ENCODE measurements at regions not wholly inside any gene's neighbourhood (a gene's known extent, or its start where the extent isn't known, plus 50 kb on each side); places are given as distances from the start of the nearest gene placed in this dataset.

GRCh38 chr2:138898855-138899254 lies 118.7 kb upstream of the NXPH2 start:
- no peaks in the 10 kb centered on the region for H3K9me3 Mint-ChIP-seq (ENCODE audit: low read depth)
- TF ChIP-seq CTCF (IDR thresholded peaks at IDR 0.05; ENCODE audit: unreplicated experiment) = no peak
- H3K27me3 Mint-ChIP-seq = no peaks in the 10 kb centered on the region
- no peaks in the 10 kb centered on the region for H3K4me1 Mint-ChIP-seq (ENCODE audit: low read depth)
- H3K27ac Mint-ChIP-seq = no peak overlapping the region
- H3K36me3 Mint-ChIP-seq (ENCODE audit: insufficient read depth) = no peaks in the 10 kb centered on the region
- H3K4me3 Mint-ChIP-seq (ENCODE audit: low read depth) = no peak overlapping the region
- no peak for DNase-seq (ENCODE audit: low spot score, unreplicated experiment)

- Mint-ChIP-seq H3K36me3 (ENCODE audit: insufficient read depth) (no peaks in the 10 kb centered on the region), H3K9me3 (ENCODE audit: low read depth) (no peaks in the 10 kb centered on the region), H3K27ac (no peak overlapping the region), H3K27me3 (no peaks in the 10 kb centered on the region), H3K4me1 (ENCODE audit: low read depth) (no peaks in the 10 kb centered on the region), H3K4me3 (ENCODE audit: low read depth) (no peak overlapping the region)
- no peak for TF ChIP-seq CTCF (IDR thresholded peaks at IDR 0.05; ENCODE audit: unreplicated experiment)
- DNase-seq (ENCODE audit: low spot score, unreplicated experiment) = no peak
Observed at GRCh38 chr2:138897274-138897673, 117.1 kb upstream of the NXPH2 start.

GRCh38 chr2:138893746-138894145 lies 113.6 kb upstream of the NXPH2 start:
- no peaks in the 10 kb centered on the region for H3K36me3 Mint-ChIP-seq (ENCODE audit: insufficient read depth)
- no peak overlapping the region for H3K27ac Mint-ChIP-seq
- H3K27me3 Mint-ChIP-seq = no peaks in the 10 kb centered on the region
- no peaks in the 10 kb centered on the region for H3K4me1 Mint-ChIP-seq (ENCODE audit: low read depth)
- TF ChIP-seq CTCF (IDR thresholded peaks at IDR 0.05; ENCODE audit: unreplicated experiment) = no peak
- DNase-seq (ENCODE audit: low spot score, unreplicated experiment) = no peak
- H3K9me3 Mint-ChIP-seq (ENCODE audit: low read depth) = no peaks in the 10 kb centered on the region
- no peak overlapping the region for H3K4me3 Mint-ChIP-seq (ENCODE audit: low read depth)

GRCh38 chr2:138881126-138881525 lies 100.9 kb upstream of the NXPH2 start:
- TF ChIP-seq CTCF (IDR thresholded peaks at IDR 0.05; ENCODE audit: unreplicated experiment) = no peak
- Mint-ChIP-seq H3K27ac (no peak overlapping the region), H3K9me3 (ENCODE audit: low read depth) (peaks cover 2% of the 10 kb centered on the region), H3K4me1 (ENCODE audit: low read depth) (no peaks in the 10 kb centered on the region), H3K27me3 (no peaks in the 10 kb centered on the region), H3K36me3 (ENCODE audit: insufficient read depth) (no peaks in the 10 kb centered on the region), H3K4me3 (ENCODE audit: low read depth) (no peak overlapping the region)
- no peak for DNase-seq (ENCODE audit: low spot score, unreplicated experiment)

GRCh38 chr2:138879931-138880330 lies 99.7 kb upstream of the NXPH2 start:
- DNase-seq (ENCODE audit: low spot score, unreplicated experiment) = no peak
- Mint-ChIP-seq H3K4me3 (ENCODE audit: low read depth) (no peak overlapping the region), H3K27me3 (no peaks in the 10 kb centered on the region), H3K36me3 (ENCODE audit: insufficient read depth) (no peaks in the 10 kb centered on the region), H3K9me3 (ENCODE audit: low read depth) (peaks cover 2% of the 10 kb centered on the region), H3K27ac (no peak overlapping the region), H3K4me1 (ENCODE audit: low read depth) (no peaks in the 10 kb centered on the region)
- no peak for TF ChIP-seq CTCF (IDR thresholded peaks at IDR 0.05; ENCODE audit: unreplicated experiment)
